Fibroblast of the aortic adventitia (primary cell): ENCODE measurements at regions not wholly inside any gene's neighbourhood (a gene's known extent, or its start where the extent isn't known, plus 50 kb on each side); places are given as distances from the start of the nearest gene placed in this dataset.

Source experiments
- DNase-seq: peaks from one replicate; pipeline ENCODE4 v3.0.0-alpha.2; 2010; ENCODE audit warnings: low read depth
- H3K4me3 ChIP-seq: 2 replicates; pipeline ENCODE4 v1.5.1; 2011; ENCODE audit warnings: low read depth, mild to moderate bottlenecking, control low read depth, low read length, moderate library complexity
- TF ChIP-seq, protein P1 (sequence below): IDR thresholded peaks from 2 replicates; pipeline ENCODE4 v1.5.1; 2011; ENCODE audit warnings: mild to moderate bottlenecking, low read length, control low read depth, inconsistent platforms; ENCODE audit not compliant: insufficient read depth

DNA sequence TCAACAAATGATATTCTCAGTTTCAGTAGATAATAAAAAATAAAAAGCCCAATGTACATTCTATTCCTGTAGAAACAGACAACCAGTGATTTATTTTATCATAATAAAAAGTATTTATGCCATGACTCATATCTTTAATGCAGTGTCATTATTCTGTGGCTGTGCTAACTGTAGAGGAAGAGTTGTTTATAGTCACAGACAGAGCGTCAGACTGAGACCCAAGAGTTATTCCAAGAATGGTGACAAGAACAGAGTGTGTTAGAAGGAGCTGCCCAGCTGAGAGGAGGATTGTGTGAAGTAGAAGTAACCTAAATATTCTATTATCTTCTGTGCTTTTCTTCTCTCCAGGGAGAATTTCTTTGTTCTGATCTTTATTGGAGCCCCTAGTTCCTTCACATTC lies 210.7 kb downstream of the PPP1R2C start:
- no peak for DNase-seq

DNA sequence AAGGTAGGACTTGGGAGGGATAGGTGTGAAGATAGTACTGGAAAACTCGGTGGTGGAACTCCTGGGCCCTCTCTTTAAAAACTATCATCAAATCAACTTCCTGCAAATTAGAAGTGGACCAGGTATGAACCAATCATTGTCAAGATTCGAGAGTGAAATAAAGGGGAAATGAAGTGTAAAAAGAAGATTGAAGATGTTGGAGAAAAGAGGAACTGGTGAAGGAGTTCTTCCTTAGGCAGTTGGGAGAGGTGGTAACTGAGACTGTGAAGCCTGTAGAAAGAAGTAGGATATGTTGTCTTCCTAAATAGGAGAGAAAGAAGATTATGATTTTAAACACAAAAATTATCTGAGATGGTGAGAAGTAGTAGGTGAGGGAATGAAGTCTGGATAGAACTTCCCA lies 212.2 kb downstream of the PPP1R2C start:
- TF ChIP-seq, protein P1, sequence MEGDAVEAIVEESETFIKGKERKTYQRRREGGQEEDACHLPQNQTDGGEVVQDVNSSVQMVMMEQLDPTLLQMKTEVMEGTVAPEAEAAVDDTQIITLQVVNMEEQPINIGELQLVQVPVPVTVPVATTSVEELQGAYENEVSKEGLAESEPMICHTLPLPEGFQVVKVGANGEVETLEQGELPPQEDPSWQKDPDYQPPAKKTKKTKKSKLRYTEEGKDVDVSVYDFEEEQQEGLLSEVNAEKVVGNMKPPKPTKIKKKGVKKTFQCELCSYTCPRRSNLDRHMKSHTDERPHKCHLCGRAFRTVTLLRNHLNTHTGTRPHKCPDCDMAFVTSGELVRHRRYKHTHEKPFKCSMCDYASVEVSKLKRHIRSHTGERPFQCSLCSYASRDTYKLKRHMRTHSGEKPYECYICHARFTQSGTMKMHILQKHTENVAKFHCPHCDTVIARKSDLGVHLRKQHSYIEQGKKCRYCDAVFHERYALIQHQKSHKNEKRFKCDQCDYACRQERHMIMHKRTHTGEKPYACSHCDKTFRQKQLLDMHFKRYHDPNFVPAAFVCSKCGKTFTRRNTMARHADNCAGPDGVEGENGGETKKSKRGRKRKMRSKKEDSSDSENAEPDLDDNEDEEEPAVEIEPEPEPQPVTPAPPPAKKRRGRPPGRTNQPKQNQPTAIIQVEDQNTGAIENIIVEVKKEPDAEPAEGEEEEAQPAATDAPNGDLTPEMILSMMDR, result no peak
- H3K4me3 ChIP-seq, result no peak overlapping the region
- DNase-seq, result no peak

More for the DNA sequence above, 210.7 kb downstream of the PPP1R2C start:
- H3K4me3 ChIP-seq, result no peak overlapping the region
- TF ChIP-seq, protein P1, result no peak

DNA sequence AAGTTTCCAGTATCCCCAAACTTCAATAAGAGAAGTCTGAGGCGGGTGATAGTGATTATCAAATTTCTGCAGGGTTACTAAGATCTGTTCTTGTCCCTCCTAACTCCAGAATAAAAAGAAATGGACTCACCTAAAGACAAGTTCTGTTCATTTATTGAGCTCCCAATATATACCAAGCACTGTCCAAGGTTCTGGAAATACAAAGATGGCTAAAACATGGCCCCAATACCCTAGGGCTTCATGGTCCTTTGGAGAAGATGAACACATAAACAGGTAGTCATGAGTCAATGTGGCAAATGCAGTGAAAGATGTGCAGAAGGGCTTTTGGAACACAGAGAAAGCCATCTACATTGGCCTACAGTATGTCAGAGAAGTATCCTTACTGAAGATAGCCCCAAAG lies 231.2 kb downstream of the PPP1R2C start:
- H3K4me3 ChIP-seq, result no peak overlapping the region
- TF ChIP-seq, protein P1, result no peak
- no peak for DNase-seq

DNA sequence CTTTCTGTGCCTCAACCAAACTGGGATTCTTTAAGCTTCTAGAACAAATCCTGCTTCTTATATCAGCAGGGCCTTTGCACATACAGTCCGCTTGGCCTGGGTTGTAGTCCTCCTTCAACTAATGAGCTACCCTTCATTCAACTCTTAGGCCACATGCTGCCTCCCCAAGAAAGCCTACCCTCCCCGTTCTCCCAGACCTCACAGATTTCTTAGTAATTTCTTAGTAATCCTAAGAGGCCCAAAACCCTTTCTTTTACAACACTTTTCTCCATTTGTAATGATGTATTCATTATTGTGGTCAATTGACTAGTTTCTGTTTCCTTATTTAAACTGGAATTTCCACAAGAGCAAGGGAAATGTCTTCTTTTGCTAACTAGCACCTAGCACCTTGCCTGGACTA lies 233.1 kb downstream of the PPP1R2C start:
- DNase-seq, result no peak
- TF ChIP-seq, protein P1, result no peak
- H3K4me3 ChIP-seq, result no peak overlapping the region

DNA sequence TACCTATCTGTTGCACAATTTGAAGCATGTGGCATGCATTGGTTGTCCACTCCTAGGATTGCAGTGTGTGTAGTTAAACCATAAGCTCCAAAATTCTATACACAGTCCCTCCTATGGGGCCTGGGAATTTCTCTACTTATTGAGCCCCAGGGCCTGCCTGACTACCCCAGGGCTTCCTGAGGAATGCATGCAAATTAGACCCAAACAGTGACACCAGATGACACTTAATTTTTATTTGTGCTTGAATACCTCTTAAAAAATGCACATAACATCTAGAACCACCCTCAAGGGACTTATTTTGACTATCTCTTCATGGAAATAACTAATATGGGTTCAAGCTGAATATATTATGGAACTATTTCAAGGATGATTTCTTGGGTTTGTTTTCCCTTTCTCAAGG lies 236.4 kb downstream of the PPP1R2C start:
- TF ChIP-seq, protein P1, result no peak
- H3K4me3 ChIP-seq, result no peak overlapping the region
- no peak for DNase-seq

DNA sequence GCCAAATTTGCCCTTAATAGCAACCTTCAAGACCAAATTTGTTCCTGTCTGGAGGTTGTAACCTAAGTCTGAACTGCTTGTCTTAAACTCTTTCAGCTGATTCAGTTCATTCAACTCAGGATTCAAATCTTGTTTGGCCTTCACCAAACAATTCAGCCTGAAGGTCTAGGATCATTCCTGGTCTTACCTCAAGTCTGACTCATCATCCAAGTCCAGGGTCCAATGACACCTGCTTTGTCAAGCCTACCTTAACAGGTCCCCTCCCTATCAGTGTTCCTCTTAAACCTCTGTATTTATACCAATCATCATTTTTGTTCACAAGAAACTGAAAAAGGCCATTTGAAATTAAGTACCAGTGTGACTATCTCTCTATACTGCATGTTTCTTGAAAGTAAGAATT lies 237.8 kb downstream of the PPP1R2C start:
- no peak for DNase-seq
- H3K4me3 ChIP-seq, result no peak overlapping the region
- TF ChIP-seq, protein P1, result no peak

DNA sequence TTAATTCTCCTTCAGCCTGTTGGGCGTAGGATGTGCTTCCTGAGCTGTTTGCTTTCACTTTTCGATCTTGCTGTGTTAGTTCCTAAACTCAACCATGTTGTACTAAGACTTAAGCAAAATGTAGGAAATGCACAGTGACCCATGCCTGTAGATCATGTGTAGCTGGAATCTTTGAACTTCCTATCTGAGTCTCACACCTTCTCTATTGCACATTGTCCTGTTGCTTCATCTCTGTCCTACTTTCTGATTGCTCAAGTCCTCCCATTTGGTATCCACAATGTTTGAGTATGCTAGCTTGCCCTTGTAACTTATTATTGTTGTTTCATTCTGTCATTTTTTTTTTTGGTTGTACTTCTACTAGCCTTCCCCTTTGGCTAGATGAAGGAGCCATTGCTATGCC lies 239.6 kb downstream of the PPP1R2C start:
- no peak overlapping the region for H3K4me3 ChIP-seq
- TF ChIP-seq, protein P1, result no peak
- no peak for DNase-seq
